Keratinocyte (primary cell): ENCODE measurements at regions not wholly inside any gene's neighbourhood (a gene's known extent, or its start where the extent isn't known, plus 50 kb on each side); places are given as distances from the start of the nearest gene placed in this dataset.

Experiments used
- CTCF ChIP-seq, 3 experiments: IDR thresholded peaks in 1 of 3; conservative IDR thresholded peaks in 1 of 3; optimal IDR thresholded peaks in 1 of 3; 2 replicates in 2 of 3; 3 replicates in 1 of 3; pipeline versions ENCODE3 to v1.5.1; 2011; ENCODE audit warnings: low read length in 3 of 3, mild to moderate bottlenecking in 3 of 3, moderate library complexity in 2 of 3, control low read depth in 1 of 3, inconsistent platforms in 1 of 3; ENCODE audit not compliant: insufficient read depth in 2 of 3; ENCODE audit errors: extremely low read depth in 1 of 3
- EZH2 ChIP-seq: IDR thresholded peaks from one replicate; pipeline ENCODE4 v1.6.1; 2012; ENCODE audit warnings: inconsistent platforms, mild to moderate bottlenecking, low read length, moderate library complexity

- TF ChIP-seq CTCF (optimal IDR thresholded peaks at IDR 0.05 in 1 of 3, IDR thresholded peaks at IDR 0.05 in 1 of 3, conservative IDR thresholded peaks at IDR 0.05 in 1 of 3; ENCODE audit: extremely low read depth in 1 of 3, insufficient read depth in 2 of 3, low read length in 3 of 3) (no peak), EZH2 (no peak)
Measured at GRCh38 chr13:104309431-104309830, 1243.2 kb upstream of the SLC10A2 start.
